Activated CD4-positive, alpha-beta T cell treated with anti-CD3 and anti-CD28 coated beads, Interleukin-2, Interleukin-6, amounts not matched to agents 100 ng/mL and 50 ng/mL, durations not matched to agents 16 hours and 8 hours (primary cell): ENCODE measurements at regions not wholly inside any gene's neighbourhood (a gene's known extent, or its start where the extent isn't known, plus 50 kb on each side); places are given as distances from the start of the nearest gene placed in this dataset.
"Not testable (repeated sequence)": the region's sequence is repeated elsewhere in the genome, so short reads cannot be mapped to it uniquely, and the experiment has no call there.

Experiments used
- DNase-seq: peaks from one replicate; pipeline ENCODE4 v3.0.0-alpha.2; 2020

DNA sequence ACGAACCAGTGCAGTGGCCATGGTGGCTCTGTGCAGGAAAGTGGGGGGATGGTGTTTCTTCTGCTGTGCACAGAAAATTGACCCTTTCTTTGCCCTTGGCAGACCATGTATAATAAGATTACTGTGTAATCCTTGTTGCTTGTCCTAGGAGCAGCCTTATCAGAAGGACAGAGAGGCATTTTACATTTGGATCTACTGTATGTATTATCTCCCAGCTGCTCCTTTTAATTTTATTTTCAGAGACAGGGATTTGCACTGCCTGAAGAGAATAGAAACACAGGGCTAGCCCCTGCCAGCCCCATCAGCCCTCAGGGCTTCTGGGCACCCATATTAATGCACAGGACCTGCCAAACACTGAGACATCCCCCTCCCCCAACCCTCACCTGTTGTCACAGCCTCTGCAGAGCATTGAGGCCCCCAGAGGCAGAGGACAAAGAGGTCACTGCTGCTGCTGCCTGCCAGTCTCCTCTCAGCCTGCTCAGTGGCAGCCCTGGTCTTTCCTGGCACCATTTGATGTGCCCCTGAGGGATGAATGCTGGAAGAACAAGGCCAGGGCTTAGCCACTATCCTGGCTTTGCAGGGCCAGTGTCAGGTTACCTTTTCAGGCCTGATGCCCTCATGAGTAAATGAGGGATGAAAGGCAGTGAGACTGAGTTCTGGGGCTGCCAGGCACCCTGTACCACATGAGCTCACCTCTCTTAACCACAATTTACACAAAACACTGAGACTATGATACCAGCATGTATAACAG lies 533.4 kb downstream of the NTRK3 start:
- DNase-seq = no peak

DNA sequence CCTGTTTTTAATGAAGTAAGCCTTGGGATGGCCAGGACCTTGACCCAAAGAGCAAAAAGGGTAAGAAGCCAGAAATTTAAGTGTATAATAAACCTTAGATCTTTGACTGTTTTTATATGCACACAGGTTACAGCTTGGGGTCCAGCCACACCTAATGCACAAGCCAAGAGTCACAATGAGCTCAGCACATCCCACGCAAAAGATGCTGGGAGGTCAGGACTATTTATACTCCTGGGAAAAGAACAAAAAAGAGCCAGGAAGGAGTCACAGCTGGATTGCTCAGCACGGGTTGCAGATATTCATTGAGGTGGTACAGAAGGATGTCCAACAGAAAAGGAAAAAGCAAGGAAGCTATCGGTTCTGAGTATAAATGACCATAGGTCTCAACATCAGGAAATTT lies 536.3 kb downstream of the NTRK3 start:
- no peak for DNase-seq

GRCh38 chr15:87716422-87716821 lies 540.1 kb downstream of the NTRK3 start:
- DNase-seq = no peak

DNA sequence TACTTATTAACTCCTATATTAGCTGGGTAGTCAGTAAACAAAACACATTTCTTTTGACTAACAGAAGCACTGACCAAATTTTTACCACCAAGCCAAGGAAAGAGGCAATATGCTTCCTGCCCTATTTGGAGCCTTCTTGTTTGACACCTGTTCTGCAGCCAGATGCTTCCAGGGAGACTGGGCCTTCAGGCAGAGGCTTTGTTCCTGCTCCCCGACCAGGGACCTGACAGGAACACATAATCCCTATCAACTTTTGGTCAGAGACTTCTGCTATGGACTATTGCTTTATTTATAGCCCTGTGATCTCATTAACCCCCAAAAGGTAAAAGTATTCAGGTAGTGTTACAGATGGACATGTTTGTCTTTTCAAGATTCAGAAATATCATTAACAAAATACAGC lies 541.3 kb downstream of the NTRK3 start:
- no peak for DNase-seq

DNA sequence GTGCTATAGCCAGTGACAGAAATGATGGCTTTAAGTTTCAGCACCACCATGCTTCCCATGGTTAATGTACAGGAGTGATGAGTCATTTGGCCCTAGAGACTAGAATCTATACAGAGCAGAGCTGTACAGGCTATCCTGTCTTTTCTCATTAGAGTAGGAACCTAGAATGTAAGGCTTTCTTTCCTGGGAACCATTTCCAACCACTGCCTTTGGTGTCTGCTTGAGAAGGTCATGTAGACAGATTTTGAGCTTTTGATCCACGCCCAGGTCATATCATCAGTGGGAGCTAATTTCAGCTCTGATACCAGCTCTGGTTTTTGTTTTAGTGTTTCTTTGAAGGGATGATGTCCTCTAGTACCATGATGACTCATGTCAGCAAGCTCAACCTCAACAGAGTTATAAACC lies 543.1 kb downstream of the NTRK3 start:
- DNase-seq = no peak

DNA sequence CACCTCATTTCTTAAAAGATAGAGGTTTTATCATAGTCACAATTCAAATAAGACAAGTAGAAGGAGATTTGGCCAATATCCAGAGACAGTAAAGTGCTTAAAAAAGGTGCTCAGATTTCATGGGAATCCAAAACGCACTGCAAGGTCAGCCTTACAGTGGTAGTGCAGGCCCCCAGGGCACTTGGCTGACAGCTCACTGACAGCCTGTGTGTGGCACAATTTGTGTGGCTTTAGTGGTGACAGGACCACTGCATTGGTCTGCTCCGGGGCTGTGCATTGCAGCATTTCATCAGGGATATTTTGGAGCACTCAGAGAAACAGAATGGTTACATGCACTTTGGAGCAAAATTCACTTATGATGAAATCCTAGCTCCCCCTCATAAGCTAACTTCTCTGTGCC lies 544.3 kb downstream of the NTRK3 start:
- DNase-seq = no peak

GRCh38 chr15:87711026-87711425 lies 545.5 kb downstream of the NTRK3 start:
- no peak for DNase-seq

DNA sequence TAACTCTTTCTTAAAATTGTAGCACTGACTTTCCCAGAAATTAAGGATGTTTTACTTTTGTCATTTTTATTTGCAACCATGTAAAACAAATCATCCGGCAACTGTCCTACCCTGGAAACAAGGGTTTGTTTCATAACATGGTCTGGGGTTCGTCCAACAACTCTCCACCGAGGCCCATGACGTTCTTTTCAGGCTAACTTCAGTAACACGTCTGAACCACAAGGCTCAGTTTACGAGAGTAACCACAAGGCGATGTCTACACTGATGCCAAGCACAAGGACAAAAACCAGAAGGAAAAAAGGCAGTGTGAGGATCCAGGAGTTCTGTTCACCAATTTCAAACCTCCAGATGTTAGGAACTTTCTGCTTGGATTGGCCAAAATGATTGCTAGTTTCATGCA lies 546.1 kb downstream of the NTRK3 start:
- DNase-seq = no peak

DNA sequence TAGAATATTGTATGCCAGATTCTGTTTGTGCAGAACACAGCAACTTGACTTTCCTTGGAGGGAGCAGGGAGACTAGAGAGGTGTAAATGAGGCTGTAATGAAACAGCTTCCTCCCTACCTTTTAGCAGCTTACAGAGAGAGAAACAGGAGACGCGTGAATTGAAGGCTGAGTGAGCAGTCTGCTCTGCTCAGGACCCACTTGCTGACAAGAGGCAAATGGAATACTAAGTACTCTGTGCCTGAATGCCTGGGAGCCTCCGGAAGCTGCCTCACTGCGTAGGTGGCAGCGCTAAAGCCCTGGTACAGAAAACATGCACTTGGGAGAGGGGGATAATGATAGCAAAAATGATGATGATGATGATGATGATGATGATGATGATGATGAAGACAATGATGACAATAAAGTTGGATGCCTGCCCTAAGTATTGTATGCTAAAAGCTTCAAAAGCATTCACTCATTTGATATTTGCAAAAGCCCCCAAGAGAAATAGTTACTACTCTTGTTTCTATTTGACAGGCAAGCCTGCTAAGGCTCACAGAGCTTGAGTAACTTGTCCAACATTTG lies 548.9 kb downstream of the NTRK3 start:
- DNase-seq = no peak

GRCh38 chr15:87707071-87707470 lies 549.5 kb downstream of the NTRK3 start:
- no peak for DNase-seq

GRCh38 chr15:87706001-87706400 lies 550.5 kb downstream of the NTRK3 start:
- DNase-seq = no peak

GRCh38 chr15:87704276-87704675 lies 552.3 kb downstream of the NTRK3 start:
- no peak for DNase-seq

DNA sequence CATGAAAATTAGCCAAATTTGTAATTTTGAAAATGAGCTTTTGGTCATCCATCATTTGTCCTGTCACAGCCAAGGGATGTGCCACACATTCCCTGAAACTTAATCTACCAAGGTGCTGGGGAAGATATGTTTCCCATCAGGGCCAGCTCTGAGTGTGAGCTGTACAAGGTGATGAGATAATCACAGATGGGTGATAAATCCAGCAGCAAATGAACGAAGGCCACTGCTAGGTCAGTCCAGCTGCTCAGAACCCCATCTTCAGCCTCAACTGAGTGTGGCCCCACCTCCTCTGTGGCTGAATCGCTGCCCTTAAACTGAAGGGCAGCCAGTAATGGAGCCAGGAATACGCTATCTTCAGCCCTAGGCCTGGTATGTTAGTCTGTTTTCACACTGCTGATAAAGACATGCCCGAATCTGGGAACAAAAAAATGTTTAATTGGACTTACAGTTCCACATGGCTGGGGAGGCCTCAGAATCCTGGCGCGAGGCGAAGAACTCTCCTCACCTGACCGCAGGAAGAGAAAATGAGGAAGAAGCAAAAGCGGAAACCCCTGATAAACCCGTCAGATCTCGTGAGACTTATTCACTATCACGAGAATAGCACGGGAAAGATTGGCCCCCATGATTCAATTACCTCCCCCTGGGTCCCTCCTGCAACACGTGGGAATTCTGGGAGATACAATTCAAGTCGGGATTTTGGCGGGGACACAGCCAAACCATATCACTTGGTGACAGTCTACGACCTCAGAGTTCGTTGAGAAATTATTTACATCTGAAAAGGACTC lies 553.0 kb downstream of the NTRK3 start:
- DNase-seq = no peak

DNA sequence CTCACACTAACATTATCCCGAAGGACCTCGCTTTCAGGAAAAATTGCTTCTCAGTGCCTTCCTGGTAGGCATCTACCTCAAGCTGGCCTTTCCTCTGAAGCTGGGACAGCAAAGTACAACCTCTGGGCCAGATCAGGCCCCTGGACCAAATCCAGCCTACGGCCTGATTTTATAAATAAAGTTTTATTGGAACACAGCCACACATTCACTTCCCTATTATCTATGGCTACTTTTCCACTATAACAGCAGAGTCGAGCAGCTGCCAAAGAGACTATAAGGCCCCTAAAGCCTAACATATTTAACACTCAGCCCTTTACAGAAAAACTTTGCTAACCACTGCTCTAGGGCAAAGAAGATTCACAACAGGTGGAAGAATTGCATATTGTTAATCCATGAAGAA lies 554.3 kb downstream of the NTRK3 start:
- no peak for DNase-seq

DNA sequence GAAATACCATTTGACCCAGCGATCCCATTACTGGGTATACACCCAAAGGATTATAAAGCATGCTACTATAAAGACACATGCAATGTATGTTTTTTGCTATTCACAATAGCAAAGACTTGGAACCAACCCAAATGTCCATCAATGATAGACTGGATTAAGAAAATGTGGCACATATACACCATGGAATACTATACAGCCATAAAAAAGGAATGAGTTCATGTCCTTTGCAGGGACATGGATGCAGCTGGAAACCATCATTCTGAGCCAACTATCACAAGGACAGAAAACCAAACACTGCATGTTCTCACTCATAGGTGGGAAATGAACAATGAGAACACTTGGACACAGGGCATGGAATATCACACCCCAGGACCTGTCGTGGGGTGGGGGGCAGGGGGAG lies 558.1 kb downstream of the NTRK3 start:
- DNase-seq = not testable (repeated sequence)

DNA sequence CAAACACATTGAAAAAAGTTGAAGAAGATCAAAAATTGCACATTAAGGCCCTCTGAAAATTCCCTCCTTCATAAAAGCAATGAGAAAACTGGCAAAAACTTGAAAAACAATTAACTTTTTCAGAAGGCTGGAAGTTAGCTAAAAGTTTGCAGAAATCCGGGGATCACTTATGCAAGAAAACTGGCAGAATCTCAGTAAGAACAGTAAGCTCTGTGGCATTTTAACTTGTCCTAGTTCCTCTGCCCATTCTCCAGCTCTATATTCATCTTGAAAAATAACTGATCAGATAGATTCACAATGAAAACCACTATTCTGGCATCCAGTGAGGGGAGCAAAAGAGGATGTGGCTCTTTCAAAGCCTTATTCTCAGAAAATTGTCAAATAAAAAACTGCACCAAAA lies 566.8 kb downstream of the NTRK3 start:
- no peak for DNase-seq

GRCh38 chr15:87687523-87687870 lies 569.0 kb downstream of the NTRK3 start:
- DNase-seq = no peak

DNA sequence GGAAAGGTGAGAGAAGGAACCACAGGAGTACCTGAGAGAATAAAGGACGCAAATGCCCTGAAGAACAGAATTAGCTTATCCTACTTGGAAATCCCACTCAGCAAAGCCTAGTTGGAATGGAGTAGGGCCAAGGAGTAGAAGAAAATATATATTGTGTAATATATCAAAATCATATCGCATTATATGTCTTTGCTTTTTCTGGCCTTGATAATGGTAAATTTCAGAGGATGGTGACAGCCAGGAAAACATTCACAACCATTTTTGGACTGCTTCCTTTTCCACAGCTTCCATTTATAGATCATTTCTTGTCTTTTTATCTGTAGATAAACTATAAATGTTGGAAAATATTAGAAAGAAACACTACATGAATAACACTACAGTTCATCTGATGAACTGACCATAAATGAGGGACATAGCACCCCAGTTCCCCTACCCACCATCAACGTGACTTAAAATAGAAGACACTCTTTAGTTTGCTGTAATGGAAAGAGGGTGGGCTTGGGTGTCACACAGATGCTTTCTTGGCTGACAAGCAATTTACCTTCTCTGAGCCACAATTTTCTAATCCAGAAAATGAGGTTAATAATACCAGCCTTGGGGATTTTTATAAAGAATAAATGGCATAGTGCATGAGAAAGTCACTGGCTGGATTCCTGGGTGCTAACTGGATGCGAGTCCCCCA lies 569.6 kb downstream of the NTRK3 start:
- no peak for DNase-seq

GRCh38 chr15:87686339-87686738 lies 570.2 kb downstream of the NTRK3 start:
- DNase-seq = no peak

GRCh38 chr15:87682527-87682926 lies 574.0 kb downstream of the NTRK3 start:
- no peak for DNase-seq

GRCh38 chr15:87681104-87681503 lies 575.4 kb downstream of the NTRK3 start:
- DNase-seq = no peak

DNA sequence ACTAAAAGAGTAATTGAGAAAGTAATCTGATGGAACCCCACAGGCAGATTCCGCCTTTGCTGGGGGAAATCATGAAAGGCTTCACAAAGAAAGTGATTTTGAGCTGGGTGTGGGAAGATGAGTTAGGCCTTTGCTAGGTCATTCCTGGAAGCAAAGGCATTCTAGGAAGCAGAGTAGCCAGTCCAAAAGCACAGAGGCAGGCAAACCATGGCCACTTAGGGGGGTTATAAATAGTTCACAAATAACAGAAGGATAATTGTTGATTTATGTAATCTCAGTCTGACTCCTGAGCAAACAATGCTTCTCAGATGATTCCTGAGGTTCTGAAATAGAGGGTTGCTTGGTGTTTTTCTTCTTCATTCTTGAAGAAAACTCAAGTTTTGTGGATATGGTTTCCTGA lies 576.3 kb downstream of the NTRK3 start:
- no peak for DNase-seq

- DNase-seq = no peak
Observed at GRCh38 chr15:87675271-87675670, 581.3 kb downstream of the NTRK3 start.
